NCI-H1105 treated with DMSO at 0.1 percent for 48 hours (cell line): ENCODE measurements at regions not wholly inside any gene's neighbourhood (a gene's known extent, or its start where the extent isn't known, plus 50 kb on each side); places are given as distances from the start of the nearest gene placed in this dataset.
"Not testable (repeated sequence)": the region's sequence is repeated elsewhere in the genome, so short reads cannot be mapped to it uniquely, and the experiment has no call there.

Experiments
- DNase-seq: peaks from one replicate; lab custom pipeline; 2025; lab: John Stamatoyannopoulos, UW

DNA sequence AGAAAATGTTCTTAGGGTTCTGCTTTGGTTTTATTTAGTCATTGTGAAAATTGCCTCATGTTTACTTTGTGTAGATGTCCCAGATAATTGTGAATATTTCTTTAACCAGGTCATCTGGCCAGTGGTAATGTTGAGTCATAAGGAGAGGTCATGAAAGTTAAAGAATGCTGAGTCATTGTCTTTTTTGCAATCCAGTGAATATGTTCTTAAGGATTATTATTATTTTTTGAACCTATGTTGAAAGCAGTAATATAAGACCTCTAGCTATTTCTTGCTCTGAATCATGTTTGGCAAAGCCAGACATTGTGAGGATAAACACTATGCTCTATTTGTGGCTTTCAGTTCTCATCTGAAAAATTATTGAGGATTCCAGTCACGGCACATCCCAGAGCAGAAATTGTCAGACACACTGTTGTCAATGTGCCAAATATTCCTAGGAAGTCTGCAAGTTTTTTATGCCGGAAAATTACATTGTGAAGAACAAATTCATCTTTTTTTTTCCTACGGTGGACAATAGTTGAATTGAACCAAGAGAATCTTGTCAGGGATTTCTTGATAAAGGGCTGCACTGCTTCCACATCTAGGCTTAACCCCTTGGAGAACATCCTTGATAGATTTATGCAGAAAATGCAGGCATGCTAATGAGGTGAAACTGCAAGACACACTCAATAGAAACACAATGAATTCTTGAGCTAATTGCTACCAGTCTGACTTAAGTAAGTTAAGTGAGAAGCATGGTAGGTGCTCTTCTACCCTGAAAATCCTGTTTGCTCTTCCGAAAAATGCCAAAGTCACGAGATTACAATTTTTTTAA is 369.6 kb downstream of the ATP23 start:
- DNase-seq = no peak

DNA sequence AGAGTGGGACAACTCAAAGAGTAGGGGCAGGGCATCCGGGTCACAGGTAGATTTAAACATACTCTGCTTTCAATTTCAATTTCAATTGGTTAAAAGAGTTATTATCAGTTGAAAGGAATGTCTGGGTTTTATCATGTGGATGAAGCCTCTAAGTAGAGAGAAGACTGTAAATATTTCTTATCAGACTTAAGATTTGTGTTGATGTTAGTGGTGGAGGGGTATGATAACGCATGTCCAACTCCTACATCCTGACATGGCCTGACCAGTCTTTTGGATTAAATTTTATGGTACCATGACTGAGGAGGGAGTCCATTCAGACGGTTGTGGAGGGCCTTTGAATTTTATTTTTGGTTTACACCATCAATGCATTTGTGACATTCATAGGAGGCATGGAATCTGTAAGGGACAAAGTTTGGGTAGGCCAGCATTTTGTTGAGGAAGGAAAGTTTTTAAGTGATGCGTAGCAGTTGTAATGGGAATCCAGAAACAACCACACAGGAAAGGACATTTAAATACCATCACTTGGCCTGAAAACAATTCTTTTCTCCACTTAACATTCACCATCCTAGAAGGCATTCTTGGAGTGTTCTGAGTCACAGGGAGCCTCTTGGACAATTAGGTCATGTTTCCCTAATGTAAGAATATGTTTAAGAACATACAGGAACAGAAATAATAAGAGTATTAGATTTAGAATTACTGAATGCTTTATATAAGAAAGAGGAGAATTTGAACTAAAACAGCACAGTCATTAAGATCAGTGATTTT is 371.9 kb downstream of the ATP23 start:
- no peak for DNase-seq

DNA sequence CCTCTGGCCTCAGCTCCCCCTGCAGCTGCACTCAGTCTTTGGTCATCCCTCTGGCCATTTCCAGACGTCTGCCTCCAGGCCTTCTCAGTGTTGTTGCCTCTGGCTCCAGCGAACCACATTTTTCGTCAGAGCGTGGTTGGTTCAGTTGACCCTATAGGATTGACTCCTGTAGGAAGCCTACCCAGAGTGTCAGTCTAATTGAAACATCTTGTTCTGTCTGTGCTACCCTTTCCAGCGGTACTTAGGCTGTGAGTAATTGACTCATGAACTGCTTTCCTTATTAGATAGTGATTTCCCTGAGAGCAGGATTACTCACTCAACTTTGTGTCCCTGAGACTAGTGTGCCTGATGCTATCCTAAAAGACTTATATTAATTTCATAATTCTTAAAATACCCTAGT is 373.2 kb downstream of the ATP23 start:
- DNase-seq = no peak

DNA sequence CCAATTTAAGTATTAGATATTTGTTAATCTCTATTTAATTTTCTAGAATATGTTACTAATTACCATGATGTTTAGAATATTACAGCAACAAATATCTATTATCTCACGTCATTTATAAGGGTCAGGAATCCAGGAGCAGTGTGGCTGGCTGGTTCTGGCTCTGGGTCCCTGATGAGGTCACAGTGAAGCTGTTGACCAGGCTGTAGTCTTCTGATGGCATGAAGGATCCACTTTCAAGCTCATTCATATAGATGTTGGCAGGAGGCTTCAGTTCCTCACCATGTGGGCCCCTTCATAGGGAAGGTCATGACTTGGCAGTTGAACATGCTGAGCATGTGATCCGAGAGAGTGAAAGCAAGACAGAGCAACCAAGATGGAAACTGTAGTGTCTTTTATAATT is 375.6 kb downstream of the ATP23 start:
- DNase-seq = no peak

- DNase-seq = no peak
Measured at GRCh38 chr12:58321414-58321813, 380.0 kb downstream of the ATP23 start.

GRCh38 chr12:58323676-58324075 is 382.3 kb downstream of the ATP23 start:
- no peak for DNase-seq

DNA sequence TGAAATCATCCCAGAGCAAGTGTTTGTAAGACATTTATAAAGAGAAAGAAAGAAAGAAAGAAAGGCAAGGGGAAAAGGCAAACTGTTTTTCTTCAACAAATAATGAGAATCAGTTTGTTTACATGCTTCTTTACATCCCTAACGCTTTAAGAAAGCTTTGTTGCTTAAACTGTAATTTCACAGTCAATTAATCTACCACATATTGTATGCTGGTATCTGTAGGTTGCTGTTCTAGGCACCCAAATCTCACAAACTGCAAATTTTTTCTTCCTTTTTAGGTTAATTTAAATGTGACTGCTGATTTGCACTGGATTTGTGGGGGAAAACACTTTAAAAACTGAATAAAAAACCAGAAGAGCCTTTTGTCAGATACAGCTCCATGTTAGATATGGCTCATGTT is 384.2 kb downstream of the ATP23 start:
- no peak for DNase-seq

DNA sequence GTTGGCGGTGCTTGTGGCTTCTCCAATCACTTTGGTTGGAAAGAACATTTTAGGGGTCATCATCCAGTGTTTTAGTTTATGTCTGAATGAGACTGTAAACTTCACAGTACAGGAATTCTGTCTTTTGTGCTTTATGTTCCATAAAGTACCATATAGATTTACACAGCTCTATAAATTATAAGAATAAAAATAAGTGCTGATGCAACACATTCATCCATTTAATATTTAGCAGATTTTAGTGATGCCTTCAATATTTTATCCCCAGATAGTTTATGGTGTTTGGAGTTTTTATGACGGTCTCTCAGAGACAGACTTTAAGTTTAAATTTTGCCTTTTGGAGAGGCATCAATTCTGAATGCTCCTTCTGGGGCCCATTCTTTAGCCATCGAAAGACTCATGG is 385.2 kb downstream of the ATP23 start:
- DNase-seq = no peak

GRCh38 chr12:58336581-58337242 is 395.3 kb downstream of the ATP23 start:
- DNase-seq = not testable (repeated sequence)

- not testable (repeated sequence) for DNase-seq
Measured at GRCh38 chr12:58337539-58337938, 396.2 kb downstream of the ATP23 start.

DNA sequence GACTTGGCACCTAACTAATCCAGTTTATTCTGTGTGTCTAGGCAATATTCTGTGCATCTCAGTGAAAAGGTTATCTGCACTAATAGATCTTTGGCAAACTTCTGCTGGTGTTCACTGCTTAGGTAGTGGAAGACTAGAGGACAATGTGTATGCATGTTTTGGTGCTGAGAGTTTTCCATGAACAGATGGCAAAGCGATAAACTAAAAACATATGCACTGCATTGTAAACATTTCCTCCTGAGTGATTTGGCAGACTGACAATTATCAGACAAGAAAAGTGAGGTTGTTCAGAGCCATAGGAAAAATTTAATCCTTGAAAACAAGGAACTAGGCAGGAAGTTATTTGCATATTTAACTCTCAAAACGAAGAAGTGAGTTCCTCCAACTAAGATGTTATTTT is 400.4 kb downstream of the ATP23 start:
- peak; percentile 29 for DNase-seq

DNA sequence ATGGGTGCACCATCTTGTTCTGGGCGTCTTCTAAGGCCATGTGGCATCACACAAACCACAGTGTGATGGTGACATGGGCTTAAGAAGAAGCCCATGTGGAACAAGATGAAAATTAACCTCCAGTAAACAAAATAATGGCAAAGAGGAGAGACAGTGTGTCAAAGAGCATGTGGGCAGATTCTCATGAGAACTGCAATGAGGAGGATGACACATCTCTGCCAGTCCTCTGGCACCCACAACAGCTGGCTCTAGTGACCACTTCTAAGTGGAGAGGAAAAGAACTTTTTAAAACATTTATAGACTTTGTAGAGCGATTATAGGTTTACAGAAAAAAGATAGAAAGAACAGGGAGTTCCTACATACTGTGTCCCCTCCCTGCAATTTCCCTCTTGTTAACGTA is 401.4 kb downstream of the ATP23 start:
- DNase-seq = no peak

DNA sequence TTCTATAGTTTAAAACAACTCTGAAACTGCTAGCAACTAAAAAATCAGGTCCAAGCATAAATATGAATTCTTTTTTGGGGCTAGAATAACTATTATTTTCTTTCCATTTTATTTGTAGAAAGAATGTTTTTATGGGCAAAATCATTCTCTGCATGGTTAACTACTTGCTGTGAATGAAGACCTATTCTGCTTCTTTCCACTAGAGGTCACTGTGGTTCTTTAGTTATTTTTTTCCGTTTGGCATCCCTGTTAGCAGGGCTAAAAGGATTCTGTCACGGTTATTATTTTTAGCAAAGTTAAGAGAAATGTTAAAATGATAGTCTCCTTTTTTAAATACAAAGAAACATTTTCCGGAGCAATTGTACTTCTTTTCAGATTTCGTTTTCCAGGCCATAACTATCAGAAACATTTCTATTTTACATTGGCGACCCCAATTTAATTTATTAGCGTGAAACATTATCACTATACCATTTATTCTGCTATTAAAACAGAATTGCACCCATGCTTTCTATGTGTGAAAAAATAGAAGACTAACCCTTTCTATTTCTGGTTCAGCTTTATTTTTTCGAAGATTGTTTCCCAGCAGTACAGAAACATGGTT is 404.8 kb downstream of the ATP23 start:
- peak; percentile 56 for DNase-seq

DNA sequence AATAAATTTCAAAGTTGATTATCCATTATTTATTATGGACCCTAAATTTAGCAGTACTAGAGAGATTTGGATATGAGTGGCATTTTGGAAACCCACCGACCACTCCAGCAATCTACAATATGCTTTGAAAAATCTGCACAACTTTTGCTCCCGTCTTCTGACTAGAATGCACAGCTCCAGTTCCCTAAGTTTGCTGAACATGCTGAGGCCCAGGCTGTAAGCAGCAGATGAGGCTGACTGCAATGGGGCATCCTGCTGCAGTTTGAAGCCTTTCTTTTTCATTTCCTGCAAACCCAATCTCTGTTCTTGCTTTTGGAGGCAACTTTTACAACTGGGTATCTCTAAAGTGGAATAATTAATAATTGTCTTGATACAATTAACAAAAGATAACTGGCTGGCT is 405.8 kb downstream of the ATP23 start:
- DNase-seq = no peak

GRCh38 chr12:58347691-58348090 is 406.3 kb downstream of the ATP23 start:
- DNase-seq = no peak

DNA sequence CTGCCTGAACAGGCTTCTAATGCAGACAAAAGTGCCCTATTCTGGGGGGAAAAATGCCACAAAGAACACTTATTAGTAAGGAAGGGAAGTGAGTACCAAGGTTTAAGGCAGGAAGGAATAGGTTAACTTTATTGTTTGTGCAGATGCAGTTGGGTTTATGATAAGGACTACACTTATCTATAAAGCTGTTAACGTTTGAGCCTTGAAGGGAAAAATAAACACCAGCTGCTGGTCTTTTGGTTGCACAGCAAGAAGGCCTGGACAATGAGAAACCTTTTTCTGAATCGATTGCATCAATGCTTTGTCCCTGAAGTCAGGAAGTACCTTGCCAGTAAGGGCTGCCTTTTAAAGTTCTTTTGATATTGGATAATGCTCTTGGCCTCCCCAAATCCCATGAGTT is 407.8 kb downstream of the ATP23 start:
- no peak for DNase-seq

DNA sequence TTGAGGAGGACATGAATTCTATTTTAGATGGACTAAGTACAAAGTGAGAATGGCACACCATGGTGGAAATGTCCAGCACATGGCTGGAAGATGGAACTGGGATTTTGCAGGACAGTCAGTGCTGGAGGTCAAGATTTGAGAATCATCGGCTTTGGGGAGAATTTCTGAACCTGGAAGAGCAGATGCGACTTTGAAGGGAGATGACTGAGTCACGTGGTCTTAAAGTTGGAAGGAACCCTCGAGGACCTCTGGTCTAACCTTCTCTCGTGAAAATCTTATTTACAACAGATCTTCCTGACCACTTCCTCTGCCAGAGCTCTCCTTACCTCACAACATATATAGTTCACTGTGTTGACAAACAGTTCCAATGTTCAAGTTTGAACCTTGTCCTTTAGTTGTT is 415.4 kb downstream of the ATP23 start:
- DNase-seq = no peak

DNA sequence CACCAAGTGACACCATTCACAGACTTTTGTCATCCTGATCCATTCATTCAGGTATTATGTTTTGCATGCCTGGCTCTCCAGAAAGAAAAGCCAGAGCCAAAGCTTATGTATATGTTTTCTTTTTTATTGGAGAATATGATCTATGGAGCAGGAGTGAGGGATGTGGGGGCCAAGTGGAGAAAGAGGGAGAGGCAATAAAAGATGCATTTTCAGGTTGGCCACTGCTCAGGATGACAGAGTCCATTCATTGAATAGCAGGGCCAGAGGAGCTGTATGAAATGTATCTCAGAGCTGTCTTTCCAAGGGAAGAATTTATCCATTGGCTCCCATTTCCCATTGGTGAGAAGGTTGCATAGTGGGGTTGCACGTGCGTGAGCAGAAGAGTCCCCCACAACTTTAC is 416.1 kb downstream of the ATP23 start:
- DNase-seq = no peak

DNA sequence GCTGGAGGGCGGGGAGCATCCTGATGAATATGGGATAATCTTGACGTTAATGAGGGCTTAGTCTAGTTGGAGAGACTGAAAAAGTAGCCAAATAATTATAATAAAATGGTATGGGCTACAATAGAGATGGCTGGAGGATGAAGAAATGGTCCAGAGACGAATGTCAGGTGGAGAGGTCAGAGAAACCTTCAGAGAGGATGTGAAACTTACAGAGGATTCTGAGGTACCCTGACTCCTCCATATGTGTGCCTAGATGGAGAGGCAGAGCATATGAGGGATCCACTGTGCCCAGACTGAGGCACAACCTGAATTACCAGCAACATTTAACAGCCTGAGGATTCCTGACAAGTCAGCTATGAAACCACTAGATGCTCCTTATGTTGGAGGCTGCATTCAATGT is 417.0 kb downstream of the ATP23 start:
- no peak for DNase-seq

DNA sequence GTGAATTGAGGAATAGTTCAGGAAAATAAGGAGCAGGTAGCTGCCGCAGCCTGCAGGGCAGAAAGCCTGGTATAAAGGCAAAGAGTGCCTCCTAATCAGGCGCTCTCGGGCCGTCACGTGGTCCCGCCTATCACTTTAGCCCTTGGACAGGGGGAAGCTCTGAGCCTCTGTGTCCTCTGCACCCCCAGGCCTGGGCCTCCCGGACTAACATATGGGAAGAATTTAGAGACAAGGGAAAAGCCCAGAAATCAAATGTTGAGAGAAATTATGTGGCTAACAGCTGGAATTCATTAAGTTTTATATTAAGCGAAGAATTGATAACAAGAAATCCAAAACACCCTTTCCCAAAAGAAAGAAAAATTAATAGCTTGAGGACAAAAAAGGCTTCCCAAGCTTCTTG is 417.7 kb downstream of the ATP23 start:
- no peak for DNase-seq

DNA sequence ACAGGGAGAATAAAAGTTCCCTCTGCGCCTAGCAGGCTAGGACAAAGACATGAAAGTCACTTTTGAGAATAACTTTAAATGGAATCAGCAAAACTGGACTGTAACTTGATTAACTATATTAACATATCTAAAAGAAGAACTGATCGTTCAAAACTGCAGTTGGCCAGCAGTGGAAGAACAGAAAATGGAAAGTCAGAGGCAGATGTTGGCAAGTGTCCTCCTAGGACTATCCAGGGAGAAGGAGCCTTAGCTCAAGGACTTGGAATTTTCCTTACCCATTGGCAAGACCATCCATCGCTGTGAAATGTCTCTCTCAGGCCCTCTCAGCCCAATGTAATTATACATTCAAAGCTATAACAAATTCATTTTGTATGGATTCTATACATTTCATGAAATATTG is 419.7 kb downstream of the ATP23 start:
- DNase-seq = no peak

- no peak for DNase-seq
Measured at GRCh38 chr12:58363971-58364370, 422.6 kb downstream of the ATP23 start.
